Mesenchymal stem cell (in vitro differentiated cells and primary cell): ENCODE measurements at regions not wholly inside any gene's neighbourhood (a gene's known extent, or its start where the extent isn't known, plus 50 kb on each side); places are given as distances from the start of the nearest gene placed in this dataset.
"Not testable (repeated sequence)": the region's sequence is repeated elsewhere in the genome, so short reads cannot be mapped to it uniquely, and the experiment has no call there.

ENCODE experiments used
- DNase-seq: peaks from one replicate; pipeline ENCODE4 v3.0.0-alpha.2; 2013
- H2AFZ ChIP-seq: one replicate; pipeline ENCODE4 v1.6.1; 2013; ENCODE audit warnings: low read depth, mild to moderate bottlenecking, control low read depth, inconsistent platforms, low read length, moderate library complexity
- H2AK5ac ChIP-seq: 2 replicates; pipeline ENCODE4 v1.6.1; 2013; ENCODE audit warnings: low read length, moderate library complexity, mild to moderate bottlenecking, inconsistent platforms; ENCODE audit not compliant: severe bottlenecking
- H2BK120ac ChIP-seq: one replicate; pipeline ENCODE4 v1.6.1; 2013; ENCODE audit warnings: low read depth, mild to moderate bottlenecking, inconsistent platforms, low read length, moderate library complexity
- H2BK12ac ChIP-seq, 2 experiments: one replicate each; pipeline ENCODE4 v1.6.1; 2013; ENCODE audit warnings: inconsistent platforms in 2 of 2, low read length in 2 of 2, mild to moderate bottlenecking in 2 of 2, moderate library complexity in 2 of 2, control low read depth in 1 of 2
- H2BK15ac ChIP-seq: one replicate; pipeline ENCODE4 v1.6.1; 2013; ENCODE audit warnings: mild to moderate bottlenecking, low read depth, inconsistent platforms; ENCODE audit not compliant: poor library complexity, severe bottlenecking
- H2BK5ac ChIP-seq: 2 replicates; pipeline ENCODE4 v1.6.1; 2013; ENCODE audit warnings: low read depth, mild to moderate bottlenecking, low read length, control low read depth, inconsistent platforms; ENCODE audit not compliant: poor library complexity, severe bottlenecking
- H3K14ac ChIP-seq, 2 experiments: one replicate each; pipeline ENCODE4 v1.6.1; 2013; ENCODE audit warnings: inconsistent platforms in 2 of 2, low read length in 2 of 2, control low read depth in 1 of 2, mild to moderate bottlenecking in 1 of 2, moderate library complexity in 1 of 2
- H3K18ac ChIP-seq, 2 experiments: one replicate each; pipeline ENCODE4 v1.6.1; 2013; ENCODE audit warnings: inconsistent platforms in 2 of 2, low read length in 2 of 2, control low read depth in 1 of 2, low read depth in 1 of 2, mild to moderate bottlenecking in 1 of 2
- H3K23ac ChIP-seq, 2 experiments: one replicate each; pipeline ENCODE4 v1.6.1; 2013; ENCODE audit warnings: inconsistent platforms in 2 of 2, low read length in 2 of 2, mild to moderate bottlenecking in 2 of 2, moderate library complexity in 2 of 2, control low read depth in 1 of 2
- H3K27ac ChIP-seq: 2 replicates; pipeline ENCODE4 v1.5.1; 2013; ENCODE audit warnings: mild to moderate bottlenecking, moderate library complexity, low read length, control low read depth, inconsistent platforms; ENCODE audit not compliant: poor library complexity, severe bottlenecking
- H3K27me3 ChIP-seq, 2 experiments: 2 replicates each; pipeline versions ENCODE4 v1.6.1 to v1.7.0; 2013; ENCODE audit warnings: low read length in 2 of 2, mild to moderate bottlenecking in 2 of 2, moderate library complexity in 2 of 2, control low read depth in 1 of 2, inconsistent platforms in 1 of 2; ENCODE audit not compliant: control insufficient read depth in 1 of 2, insufficient read depth in 1 of 2
- H3K36me3 ChIP-seq, 2 experiments: 2 replicates each; pipeline versions ENCODE4 v1.6.1 to v1.7.0; 2013; ENCODE audit warnings: low read length in 2 of 2, control low read depth in 1 of 2, inconsistent platforms in 1 of 2, low read depth in 1 of 2, mild to moderate bottlenecking in 1 of 2; ENCODE audit not compliant: insufficient read depth in 2 of 2, control insufficient read depth in 1 of 2
- H3K4ac ChIP-seq, 2 experiments: one replicate each; pipeline ENCODE4 v1.6.1; 2013; ENCODE audit warnings: inconsistent platforms in 2 of 2, low read length in 2 of 2, mild to moderate bottlenecking in 2 of 2, moderate library complexity in 2 of 2, control low read depth in 1 of 2, low read depth in 1 of 2
- H3K4me1 ChIP-seq: 2 replicates; pipeline ENCODE4 v1.6.1; 2013; ENCODE audit warnings: low read depth, low read length, control low read depth; ENCODE audit not compliant: control insufficient read depth, insufficient read depth
- H3K4me2 ChIP-seq: 2 replicates; pipeline ENCODE4 v1.6.1; 2013; ENCODE audit warnings: low read length, mild to moderate bottlenecking, inconsistent platforms; ENCODE audit not compliant: poor library complexity, severe bottlenecking
- H3K4me3 ChIP-seq, 2 experiments: 2 replicates each; pipeline versions ENCODE4 v1.5.1 to v1.7.0; 2013; ENCODE audit warnings: low read length in 2 of 2, mild to moderate bottlenecking in 2 of 2, control low read depth in 1 of 2, low read depth in 1 of 2; ENCODE audit not compliant: insufficient read depth in 1 of 2
- H3K79me1 ChIP-seq: replicated peaks from 2 replicates; pipeline ENCODE4 v1.6.1; 2013; ENCODE audit warnings: mild to moderate bottlenecking, control low read depth, low read length, inconsistent platforms; ENCODE audit not compliant: poor library complexity, severe bottlenecking
- H3K9ac ChIP-seq: 2 replicates; pipeline ENCODE4 v1.7.0; 2013; ENCODE audit warnings: mild to moderate bottlenecking, low read length, moderate library complexity
- H3K9me3 ChIP-seq: 2 replicates; pipeline ENCODE4 v1.7.0; 2013; ENCODE audit warnings: mild to moderate bottlenecking, low read length; ENCODE audit not compliant: control insufficient read depth
- H4K8ac ChIP-seq: one replicate; pipeline ENCODE4 v1.6.1; 2013; ENCODE audit warnings: inconsistent platforms, mild to moderate bottlenecking, low read length, moderate library complexity
- H4K91ac ChIP-seq: one replicate; pipeline ENCODE4 v1.6.1; 2013; ENCODE audit warnings: mild to moderate bottlenecking, low read length, inconsistent platforms
- WGBS: methylation state at CpG from one replicate; pipeline ENCODE4 v1.1.7; 2013; ENCODE audit warnings: mixed read lengths; 5-methylcytosine and 5-hydroxymethylcytosine counted together

- H3K14ac ChIP-seq, result no peak overlapping the region
- H2BK15ac ChIP-seq, result no peak overlapping the region
- H3K4me1 ChIP-seq, result no peaks in the 10 kb centered on the region
- H2AFZ ChIP-seq, result no peak overlapping the region
- H3K9ac ChIP-seq, result no peak overlapping the region
- no peak overlapping the region for H3K4ac ChIP-seq
- no peaks in the 10 kb centered on the region for H3K9me3 ChIP-seq
- H2BK12ac ChIP-seq, result no peak overlapping the region
- no peak overlapping the region for H3K4me3 ChIP-seq
- H3K79me1 ChIP-seq, result no peaks in the 10 kb centered on the region
- no peak overlapping the region for H2BK120ac ChIP-seq
- H4K8ac ChIP-seq, result no peak overlapping the region
- no peaks in the 10 kb centered on the region for H3K36me3 ChIP-seq
- no peak overlapping the region for H3K4me2 ChIP-seq
- H3K27me3 ChIP-seq, result no peaks in the 10 kb centered on the region
- H3K23ac ChIP-seq, result no peak overlapping the region
- no peak overlapping the region for H2AK5ac ChIP-seq
- H3K18ac ChIP-seq, result no peak overlapping the region
- no peak for DNase-seq
- H4K91ac ChIP-seq, result no peak overlapping the region
- no peak overlapping the region for H2BK5ac ChIP-seq
- H3K27ac ChIP-seq, result no peak overlapping the region
Observed at GRCh38 chr13:55654243-55654642, 1486.5 kb upstream of the PRR20A start.

DNA sequence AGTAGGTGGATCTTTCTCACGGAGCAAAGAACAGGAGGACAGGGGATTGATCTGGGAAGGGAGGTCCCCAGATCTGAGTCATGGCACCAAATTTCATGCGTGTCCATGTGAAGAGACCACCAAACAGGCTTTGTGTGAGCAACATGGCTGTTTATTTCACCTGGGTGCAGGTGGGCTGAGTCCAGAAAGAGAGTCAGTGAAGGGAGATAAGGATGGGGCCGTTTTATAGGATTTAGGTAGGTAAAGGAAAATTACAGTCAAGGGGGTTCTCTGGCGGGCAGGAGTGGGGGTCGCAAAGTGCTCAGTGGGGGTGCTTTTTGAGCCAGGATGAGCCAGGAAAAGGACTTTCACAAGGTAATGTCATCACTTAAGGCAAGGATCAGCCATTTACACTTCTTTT is 1480.5 kb upstream of the PRR20A start:
- H3K27me3 ChIP-seq, H3K36me3 ChIP-seq, H3K4me2 ChIP-seq, H2BK15ac ChIP-seq, H3K9me3 ChIP-seq, H2BK120ac ChIP-seq, H3K27ac ChIP-seq, H3K9ac ChIP-seq, H2AFZ ChIP-seq, H2BK12ac ChIP-seq, H3K79me1 ChIP-seq, H4K91ac ChIP-seq, H3K14ac ChIP-seq, H3K4me3 ChIP-seq, DNase-seq, H3K4me1 ChIP-seq, H3K23ac ChIP-seq, H2BK5ac ChIP-seq, H3K18ac ChIP-seq, H2AK5ac ChIP-seq, H4K8ac ChIP-seq, H3K4ac ChIP-seq: not testable (repeated sequence)
- 25% methylated on average over 3 of the region's 5 CpGs for whole genome bisulfite sequencing

- H2AK5ac ChIP-seq, result no peak overlapping the region
- no peak overlapping the region for H3K9ac ChIP-seq
- no peak overlapping the region for H3K4ac ChIP-seq
- no peak overlapping the region for H2AFZ ChIP-seq
- no peaks in the 10 kb centered on the region for H3K36me3 ChIP-seq
- H3K14ac ChIP-seq, result no peak overlapping the region
- no CpG with 5 or more reads among the region's 1 CpG for WGBS
- no peak overlapping the region for H3K4me2 ChIP-seq
- H2BK15ac ChIP-seq, result no peak overlapping the region
- DNase-seq, result no peak
- no peak overlapping the region for H2BK120ac ChIP-seq
- no peak overlapping the region for H2BK5ac ChIP-seq
- no peaks in the 10 kb centered on the region for H3K4me1 ChIP-seq
- no peak overlapping the region for H4K91ac ChIP-seq
- no peak overlapping the region for H3K23ac ChIP-seq
- H3K79me1 ChIP-seq, result no peaks in the 10 kb centered on the region
- no peak overlapping the region for H3K27ac ChIP-seq
- no peak overlapping the region for H2BK12ac ChIP-seq
- H3K4me3 ChIP-seq, result no peak overlapping the region
- no peaks in the 10 kb centered on the region for H3K27me3 ChIP-seq
- H4K8ac ChIP-seq, result no peak overlapping the region
- H3K18ac ChIP-seq, result no peak overlapping the region
- peaks cover 7% of the 10 kb centered on the region for H3K9me3 ChIP-seq
Observed at GRCh38 chr13:55660851-55661250, 1479.9 kb upstream of the PRR20A start.

DNA sequence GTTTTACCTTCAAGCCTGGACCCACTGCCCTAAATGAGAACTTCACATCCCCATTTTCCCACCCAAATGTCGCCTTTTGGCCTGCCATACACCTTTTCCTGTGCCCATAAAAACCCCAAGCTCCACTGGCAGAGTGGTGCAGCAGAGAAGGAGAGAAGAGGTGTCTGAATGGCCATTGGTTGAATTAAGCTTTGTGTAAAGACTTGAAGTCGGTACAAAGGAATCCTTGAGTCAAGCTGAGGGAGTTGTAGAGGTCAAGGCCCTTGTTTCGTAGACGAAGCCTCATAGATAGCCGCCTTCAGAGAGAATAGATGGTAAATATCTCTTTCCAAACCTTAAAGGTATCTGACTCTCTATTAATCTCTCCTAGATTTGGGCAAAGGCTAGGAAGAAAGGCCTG is 1479.2 kb upstream of the PRR20A start:
- no peak overlapping the region for H2BK12ac ChIP-seq
- H2AK5ac ChIP-seq, result no peak overlapping the region
- H2AFZ ChIP-seq, result no peak overlapping the region
- H2BK5ac ChIP-seq, result no peak overlapping the region
- no peaks in the 10 kb centered on the region for H3K27me3 ChIP-seq
- no peak overlapping the region for H4K91ac ChIP-seq
- H4K8ac ChIP-seq, result no peak overlapping the region
- no peaks in the 10 kb centered on the region for H3K4me1 ChIP-seq
- no peak overlapping the region for H3K4me3 ChIP-seq
- H3K18ac ChIP-seq, result no peak overlapping the region
- H3K36me3 ChIP-seq, result no peaks in the 10 kb centered on the region
- H2BK15ac ChIP-seq, result no peak overlapping the region
- H3K9ac ChIP-seq, result no peak overlapping the region
- no peak overlapping the region for H2BK120ac ChIP-seq
- no peak overlapping the region for H3K23ac ChIP-seq
- no peak overlapping the region for H3K4me2 ChIP-seq
- H3K27ac ChIP-seq, result no peak overlapping the region
- no peak overlapping the region for H3K14ac ChIP-seq
- 60% methylated on average over 1 of the region's 5 CpGs for WGBS
- H3K9me3 ChIP-seq, result peaks cover 9% of the 10 kb centered on the region
- H3K4ac ChIP-seq, result no peak overlapping the region
- H3K79me1 ChIP-seq, result no peaks in the 10 kb centered on the region
- no peak for DNase-seq
